ENCODE measurements at regions not wholly inside any gene's neighbourhood (a gene's known extent, or its start where the extent isn't known, plus 50 kb on each side); places are given as distances from the start of the nearest gene placed in this dataset.

DNA sequence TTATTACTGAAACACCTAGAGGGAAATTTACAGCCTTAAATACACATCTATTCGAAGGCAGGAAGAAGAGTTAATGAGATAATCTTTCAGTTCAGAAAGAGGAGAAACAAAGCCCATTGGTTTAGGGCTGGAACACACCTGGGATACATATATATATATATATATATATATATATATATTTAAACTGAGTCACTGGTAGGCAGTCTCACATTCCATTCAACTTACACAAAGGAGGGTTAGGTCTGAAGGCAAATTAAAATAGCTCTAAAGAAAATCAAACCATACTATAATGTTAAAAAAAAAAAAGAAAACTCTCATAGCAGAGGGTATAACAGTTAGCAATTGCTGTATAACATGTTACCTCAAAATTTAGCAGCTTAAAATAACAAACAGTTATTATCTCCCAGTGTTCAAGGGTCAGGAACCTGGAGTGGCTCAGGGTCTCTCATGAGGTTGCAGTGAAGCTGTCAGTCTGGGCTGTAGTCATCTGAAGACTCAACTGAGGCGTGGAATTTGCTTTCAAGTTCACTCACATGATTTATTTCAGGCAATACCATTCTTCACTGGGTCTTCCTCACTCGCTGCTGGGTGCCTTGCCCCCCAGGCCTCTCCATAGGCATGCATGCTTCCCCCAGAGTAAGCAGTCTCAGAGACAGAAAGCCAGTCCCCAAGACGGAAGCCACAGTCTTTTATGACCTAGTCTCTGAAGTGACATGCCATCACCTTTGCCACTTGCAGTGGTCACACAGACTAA, 332.8 kb downstream of the NSG2 start:
- RAD21 ChIA-PET (ENCODE audit: unreplicated experiment) = no interaction called here
- intact Hi-C loops (cut with micrococcal nuclease; ENCODE audit: unreplicated experiment) = no loop called here
- no peak overlapping the region for H3K4me3 ChIP-seq
- no peaks in the 10 kb centered on the region; a peak in 1 of 4 replicates for H3K27me3 ChIP-seq (replicated peaks in 1 of 2; ENCODE audit: control insufficient read depth in 2 of 2, insufficient read depth in 2 of 2, low read length in 1 of 2)
- CTCF ChIA-PET = no interaction called here
- no TSS peak for BruUV-seq (replicated peaks)
- no peak for DNase-seq (ENCODE audit: low read depth, low spot score)
- no peak overlapping the region for H3K27ac ChIP-seq (ENCODE audit: control insufficient read depth, insufficient read depth)
- no peaks in the 10 kb centered on the region for H3K36me3 ChIP-seq (ENCODE audit: control insufficient read depth in 2 of 2, insufficient read depth in 2 of 2, low read length in 1 of 2)
- no peak overlapping the region for H3K9ac ChIP-seq (ENCODE audit: control insufficient read depth, insufficient read depth, low read length)
- H3K9me3 ChIP-seq (replicated peaks; ENCODE audit: control insufficient read depth, insufficient read depth, low read length) = no peaks in the 10 kb centered on the region; the same call in 2 of the 3 replicates
- no peak for FAIRE-seq
- TF ChIP-seq, protein P1, sequence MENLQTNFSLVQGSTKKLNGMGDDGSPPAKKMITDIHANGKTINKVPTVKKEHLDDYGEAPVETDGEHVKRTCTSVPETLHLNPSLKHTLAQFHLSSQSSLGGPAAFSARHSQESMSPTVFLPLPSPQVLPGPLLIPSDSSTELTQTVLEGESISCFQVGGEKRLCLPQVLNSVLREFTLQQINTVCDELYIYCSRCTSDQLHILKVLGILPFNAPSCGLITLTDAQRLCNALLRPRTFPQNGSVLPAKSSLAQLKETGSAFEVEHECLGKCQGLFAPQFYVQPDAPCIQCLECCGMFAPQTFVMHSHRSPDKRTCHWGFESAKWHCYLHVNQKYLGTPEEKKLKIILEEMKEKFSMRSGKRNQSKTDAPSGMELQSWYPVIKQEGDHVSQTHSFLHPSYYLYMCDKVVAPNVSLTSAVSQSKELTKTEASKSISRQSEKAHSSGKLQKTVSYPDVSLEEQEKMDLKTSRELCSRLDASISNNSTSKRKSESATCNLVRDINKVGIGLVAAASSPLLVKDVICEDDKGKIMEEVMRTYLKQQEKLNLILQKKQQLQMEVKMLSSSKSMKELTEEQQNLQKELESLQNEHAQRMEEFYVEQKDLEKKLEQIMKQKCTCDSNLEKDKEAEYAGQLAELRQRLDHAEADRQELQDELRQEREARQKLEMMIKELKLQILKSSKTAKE (IDR thresholded peaks at IDR 0.05; ENCODE audit: low read depth, poor library complexity, severe bottlenecking) = no peak
- no peak for TF ChIP-seq SP1 (IDR thresholded peaks at IDR 0.05; ENCODE audit: low read depth, low read length)
- no peak for TF ChIP-seq PAX8 (IDR thresholded peaks at IDR 0.05)
- no peak for TF ChIP-seq ELK1 (IDR thresholded peaks at IDR 0.05; ENCODE audit: low read depth, low read length)
- no peak for TF ChIP-seq ZBED1 (IDR thresholded peaks at IDR 0.05; ENCODE audit: borderline replicate concordance)
- no peak for TF ChIP-seq TCF7 (IDR thresholded peaks at IDR 0.05; ENCODE audit: borderline replicate concordance)
- TF ChIP-seq RUNX3 (IDR thresholded peaks at IDR 0.05; ENCODE audit: low read length) = no peak
- TF ChIP-seq NRF1 (conservative IDR thresholded peaks at IDR 0.05; ENCODE audit: low read depth, low read length) = no peak
- no peak for TF ChIP-seq POLR2A (IDR thresholded peaks at IDR 0.05; ENCODE audit: low read depth, low read length)
- no peak for TF ChIP-seq ZNF274 (IDR thresholded peaks at IDR 0.05; ENCODE audit: insufficient read depth, insufficient read length)
- no peak for TF ChIP-seq FOS (IDR thresholded peaks at IDR 0.05; ENCODE audit: borderline replicate concordance, extremely low read depth, insufficient read length)
- no peak for TF ChIP-seq SMAD5 (IDR thresholded peaks at IDR 0.05; ENCODE audit: low read depth)
- TF ChIP-seq REST (IDR thresholded peaks at IDR 0.05; ENCODE audit: low read depth, low read length) = no peak
- no peak overlapping the region for H2AFZ ChIP-seq (ENCODE audit: control insufficient read depth, low read depth, low read length)
- WGBS (ENCODE audit: insufficient coverage, insufficient replicate concordance, low lambda C conversion rate, missing lambda C conversion rate) = 3% methylated on average over 4 of the region's 4 CpGs
- SMC1A ChIA-PET (ENCODE audit: uncharacterized antibody, unreplicated experiment) = no interaction called here
- ATAC-seq = no peak
- H3K4me2 ChIP-seq (ENCODE audit: control insufficient read depth, insufficient read depth) = no peak overlapping the region
- H4K20me1 ChIP-seq (ENCODE audit: control insufficient read depth, insufficient read depth) = no peaks in the 10 kb centered on the region
- H3K79me2 ChIP-seq (ENCODE audit: control insufficient read depth, insufficient read depth, low read length) = no peaks in the 10 kb centered on the region
- POLR2A ChIA-PET = no interaction called here
- in situ Hi-C loops (cut with MboI) = no loop called here
- no peaks in the 10 kb centered on the region for H3K4me1 ChIP-seq (ENCODE audit: control insufficient read depth, insufficient read depth, low read length)

Data from GM12878 (cell line).